ENCODE measurements at regions not wholly inside any gene's neighbourhood (a gene's known extent, or its start where the extent isn't known, plus 50 kb on each side); places are given as distances from the start of the nearest gene placed in this dataset.

- Mint-ChIP-seq H3K27ac (ENCODE audit: unreplicated experiment) (no peak overlapping the region), H3K27me3 (ENCODE audit: low read depth) (peaks cover 6% of the 10 kb centered on the region), H3K4me1 (ENCODE audit: low read depth) (no peaks in the 10 kb centered on the region), H3K4me3 (ENCODE audit: unreplicated experiment) (no peak overlapping the region), H3K9me3 (ENCODE audit: low read depth) (peaks cover 2% of the 10 kb centered on the region), H3K36me3 (ENCODE audit: low read depth) (no peaks in the 10 kb centered on the region)
- DNase-seq (ENCODE audit: low spot score): no peak
- no peak for TF ChIP-seq CTCF (IDR thresholded peaks at IDR 0.05)
These were observed 72.6 kb upstream of the LSM8 start for GRCh38 chr7:118111347-118111746.

GRCh38 chr7:118114175-118114574 is 69.8 kb upstream of the LSM8 start:
- DNase-seq (ENCODE audit: low spot score): no peak
- Mint-ChIP-seq H3K36me3 (ENCODE audit: low read depth) (no peaks in the 10 kb centered on the region), H3K4me3 (ENCODE audit: unreplicated experiment) (no peak overlapping the region), H3K4me1 (ENCODE audit: low read depth) (no peaks in the 10 kb centered on the region), H3K27me3 (ENCODE audit: low read depth) (peaks cover 10% of the 10 kb centered on the region), H3K9me3 (ENCODE audit: low read depth) (peaks cover 17% of the 10 kb centered on the region), H3K27ac (ENCODE audit: unreplicated experiment) (no peak overlapping the region)
- no peak for TF ChIP-seq CTCF (IDR thresholded peaks at IDR 0.05)

GRCh38 chr7:118129041-118129795 is 54.7 kb upstream of the LSM8 start:
- TF ChIP-seq CTCF (IDR thresholded peaks at IDR 0.05): no peak
- DNase-seq (ENCODE audit: low spot score): no peak
- H3K4me3 Mint-ChIP-seq (ENCODE audit: unreplicated experiment): no peak overlapping the region
- peaks cover 13% of the 10 kb centered on the region for H3K9me3 Mint-ChIP-seq (ENCODE audit: low read depth)
- H3K36me3 Mint-ChIP-seq (ENCODE audit: low read depth): peaks cover 1% of the 10 kb centered on the region
- peaks cover 6% of the 10 kb centered on the region for H3K27me3 Mint-ChIP-seq (ENCODE audit: low read depth)
- no peak overlapping the region for H3K27ac Mint-ChIP-seq (ENCODE audit: unreplicated experiment)
- H3K4me1 Mint-ChIP-seq (ENCODE audit: low read depth): no peaks in the 10 kb centered on the region

GRCh38 chr7:118132764-118133163 is 51.2 kb upstream of the LSM8 start:
- TF ChIP-seq CTCF (IDR thresholded peaks at IDR 0.05): no peak
- Mint-ChIP-seq H3K9me3 (ENCODE audit: low read depth) (peaks cover 10% of the 10 kb centered on the region), H3K4me3 (ENCODE audit: unreplicated experiment) (no peak overlapping the region), H3K4me1 (ENCODE audit: low read depth) (no peaks in the 10 kb centered on the region), H3K27ac (ENCODE audit: unreplicated experiment) (no peak overlapping the region), H3K36me3 (ENCODE audit: low read depth) (no peaks in the 10 kb centered on the region), H3K27me3 (ENCODE audit: low read depth) (peaks cover 4% of the 10 kb centered on the region)
- DNase-seq (ENCODE audit: low spot score): no peak

Data from chondrocyte (in vitro differentiated cells).